Calu3 (cell line): ENCODE measurements at regions not wholly inside any gene's neighbourhood (a gene's known extent, or its start where the extent isn't known, plus 50 kb on each side); places are given as distances from the start of the nearest gene placed in this dataset.

Source experiments
- BruUV-seq: library from RNA; stranded (reverse); fragments of 400-500 nt; replicated peaks from 2 replicates; lab custom pipeline; 2021; lab: Mats Ljungman, UMichigan
- CTCF ChIA-PET: fragments of 300-600 bp; sonication (Branson Sonifier 250); formaldehyde crosslinking; loops from one replicate; lab custom pipeline; 2022; ENCODE audit warnings: antibody characterized with exemption; lab: Charles Lee
- DNase-seq: peaks from one replicate; pipeline ENCODE4 v3.0.0; 2022
- H3K27ac Mint-ChIP-seq: one replicate; pipeline ENCODE4 v1.8.0; 2022; ENCODE audit warnings: mixed read lengths; ENCODE audit not compliant: unreplicated experiment
- H3K27me3 Mint-ChIP-seq: one replicate; pipeline ENCODE4 v1.8.0; 2022; ENCODE audit warnings: mixed read lengths; ENCODE audit not compliant: unreplicated experiment
- H3K36me3 Mint-ChIP-seq: one replicate; pipeline ENCODE4 v1.8.0; 2022; ENCODE audit warnings: mild to moderate bottlenecking, moderate library complexity, mixed read lengths; ENCODE audit not compliant: insufficient read depth, unreplicated experiment
- H3K4me1 Mint-ChIP-seq: one replicate; pipeline ENCODE4 v1.8.0; 2022; ENCODE audit warnings: mild to moderate bottlenecking, low read depth, mixed read lengths; ENCODE audit not compliant: unreplicated experiment
- H3K4me3 Mint-ChIP-seq: one replicate; pipeline ENCODE4 v1.8.0; 2022; ENCODE audit warnings: mild to moderate bottlenecking, low read depth, moderate library complexity, mixed read lengths; ENCODE audit not compliant: unreplicated experiment
- H3K9me3 Mint-ChIP-seq: one replicate; pipeline ENCODE4 v1.8.0; 2022; ENCODE audit warnings: low read depth, mixed read lengths; ENCODE audit not compliant: unreplicated experiment
- CTCF ChIP-seq: fragments of 200-600 bp; IDR thresholded peaks from one replicate; pipeline ENCODE4 v1.8.0; 2022; ENCODE audit warnings: antibody characterized with exemption; ENCODE audit not compliant: unreplicated experiment
- intact Hi-C: fragments of 100-400 bp; cut with micrococcal nuclease; formaldehyde crosslinking; loops from one replicate; pipeline ENCODE4 v1.10.0; 2022; ENCODE audit not compliant: unreplicated experiment

DNA sequence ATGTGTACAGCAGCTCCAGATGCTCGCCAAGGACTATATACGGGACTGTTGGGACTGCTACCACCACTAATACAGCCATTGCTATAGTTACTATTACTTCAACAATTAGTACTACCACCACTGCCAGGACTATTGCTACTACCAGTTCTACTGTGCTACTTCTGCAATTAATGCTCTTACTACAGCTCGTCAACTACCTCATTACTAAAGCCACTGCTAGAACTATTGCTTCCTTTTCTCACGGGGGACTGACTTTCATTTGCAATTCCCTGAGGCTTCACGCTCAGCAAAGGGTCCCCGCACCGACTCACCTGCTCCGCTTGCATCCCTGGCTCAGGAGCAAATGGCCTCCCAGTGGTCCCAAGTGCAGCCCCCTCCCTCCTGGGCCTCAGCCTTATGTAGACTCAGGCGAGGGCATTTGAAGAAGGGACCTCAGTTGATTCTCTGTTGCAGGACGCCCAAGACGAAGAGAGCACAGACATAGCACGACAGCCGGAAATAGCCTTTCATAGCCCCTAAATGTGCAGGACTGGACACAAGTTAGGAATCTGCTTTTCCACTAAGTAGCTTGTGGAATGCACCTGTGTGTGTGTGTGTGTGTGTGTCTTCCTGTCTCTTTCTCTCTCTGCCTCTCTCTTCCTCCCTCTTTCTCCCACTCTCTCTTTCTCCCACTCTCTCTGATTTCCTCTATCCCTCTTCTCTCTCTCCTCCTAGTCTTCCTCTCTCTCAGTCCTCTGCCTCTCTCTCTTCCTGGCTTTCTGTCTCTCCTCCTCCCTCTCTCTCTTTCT is 294.8 kb downstream of the ASMT start:
- no peaks in the 10 kb centered on the region for H3K4me1 Mint-ChIP-seq
- no peaks in the 10 kb centered on the region for H3K36me3 Mint-ChIP-seq
- H3K9me3 Mint-ChIP-seq: peaks cover 12% of the 10 kb centered on the region
- BruUV-seq: no TSS peak
- H3K27ac Mint-ChIP-seq: no peak overlapping the region
- no peak overlapping the region for H3K4me3 Mint-ChIP-seq
- no peak for DNase-seq
- intact Hi-C loops: no loop called here
- TF ChIP-seq CTCF: no peak
- no peaks in the 10 kb centered on the region for H3K27me3 Mint-ChIP-seq
- CTCF ChIA-PET: no interaction called here

DNA sequence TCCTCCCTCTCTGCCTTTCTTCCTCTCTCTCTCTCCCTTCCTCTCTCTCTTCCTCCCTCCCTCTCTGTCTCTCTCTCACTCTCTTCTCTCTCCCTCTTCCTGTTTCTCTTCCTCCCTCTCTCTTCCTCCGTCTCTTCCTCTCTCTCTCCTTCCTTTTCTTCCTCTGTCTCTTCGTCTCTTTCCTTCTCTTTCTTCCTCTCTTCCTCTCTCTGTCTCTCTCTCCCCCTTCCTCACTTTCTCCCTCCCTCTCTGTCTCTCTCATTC is 295.3 kb downstream of the ASMT start:
- intact Hi-C loops: no loop called here
- Mint-ChIP-seq H3K36me3 (no peaks in the 10 kb centered on the region), H3K27me3 (no peaks in the 10 kb centered on the region), H3K4me1 (no peaks in the 10 kb centered on the region), H3K9me3 (peaks cover 12% of the 10 kb centered on the region), H3K27ac (no peak overlapping the region), H3K4me3 (no peak overlapping the region)
- CTCF ChIA-PET: no interaction called here
- no peak for TF ChIP-seq CTCF
- DNase-seq: no peak
- no TSS peak for BruUV-seq

DNA sequence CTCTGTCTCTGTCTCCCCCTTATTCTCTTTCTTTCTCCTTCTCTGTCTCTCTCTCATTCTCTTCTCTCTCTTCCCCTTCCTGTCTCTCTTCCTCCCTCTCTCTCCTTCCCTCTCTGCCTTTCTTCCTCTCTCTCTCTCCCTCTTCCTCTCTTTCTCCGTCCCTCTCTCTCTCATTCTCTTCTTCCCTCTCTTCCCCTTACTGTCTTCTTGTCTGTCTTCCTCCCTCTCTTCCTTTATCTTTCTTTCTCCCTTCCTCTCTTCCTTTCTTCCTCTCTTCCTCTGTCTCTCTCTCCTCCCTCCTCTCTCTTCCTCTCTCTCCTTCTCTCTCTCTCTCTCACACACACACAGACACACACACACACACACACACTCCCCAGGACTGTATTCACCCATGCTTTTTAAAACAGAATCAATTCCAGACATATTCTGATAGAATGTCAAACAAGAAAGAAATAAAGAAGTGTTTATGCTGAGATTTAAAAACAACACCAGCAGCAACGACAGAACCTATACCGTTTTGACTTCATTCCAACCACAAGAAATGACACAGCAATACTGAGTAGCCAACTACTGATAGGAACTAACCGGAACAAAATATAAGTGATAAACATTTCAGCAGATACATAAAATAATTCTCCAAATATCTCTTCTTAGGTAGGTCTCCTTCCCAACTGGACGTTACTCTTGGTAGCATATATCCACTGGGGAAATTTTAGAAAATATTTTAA is 296.7 kb downstream of the ASMT start:
- Mint-ChIP-seq H3K36me3 (no peaks in the 10 kb centered on the region), H3K4me1 (no peaks in the 10 kb centered on the region), H3K27me3 (no peaks in the 10 kb centered on the region), H3K9me3 (peaks cover 12% of the 10 kb centered on the region), H3K27ac (no peak overlapping the region), H3K4me3 (no peak overlapping the region)
- no peak for DNase-seq
- no peak for TF ChIP-seq CTCF
- BruUV-seq: no TSS peak
- intact Hi-C loops: no loop called here
- CTCF ChIA-PET: no interaction called here

GRCh38 chrX:1912193-1912592 is 297.3 kb downstream of the ASMT start:
- CTCF ChIA-PET: no interaction called here

More at GRCh38 chrX:1912193-1912592, 297.3 kb downstream of the ASMT start:
- Mint-ChIP-seq H3K36me3 (no peaks in the 10 kb centered on the region), H3K4me1 (no peaks in the 10 kb centered on the region), H3K27ac (no peak overlapping the region), H3K4me3 (no peak overlapping the region), H3K9me3 (peaks cover 12% of the 10 kb centered on the region), H3K27me3 (no peaks in the 10 kb centered on the region)
- BruUV-seq: no TSS peak
- no peak for DNase-seq
- intact Hi-C loops: no loop called here
- TF ChIP-seq CTCF: no peak
